ENCODE measurements at regions not wholly inside any gene's neighbourhood (a gene's known extent, or its start where the extent isn't known, plus 50 kb on each side); places are given as distances from the start of the nearest gene placed in this dataset.

- no peaks in the 10 kb centered on the region for H3K4me1 ChIP-seq (ENCODE audit: low read depth, poor library complexity, severe bottlenecking)
- no peak for TF ChIP-seq CTCF (conservative IDR thresholded peaks at IDR 0.05; ENCODE audit: low read depth, low read length)
- H2AFZ ChIP-seq (ENCODE audit: low read depth) = no peak overlapping the region
- H3K27me3 ChIP-seq (ENCODE audit: insufficient read depth, low read depth) = no peaks in the 10 kb centered on the region
- no peak overlapping the region for H3K27ac ChIP-seq
- no peak overlapping the region for H3K4me3 ChIP-seq (IDR thresholded peaks at IDR 0.05; ENCODE audit: insufficient read depth, low read depth, low read length)
- no peaks in the 10 kb centered on the region for H3K36me3 ChIP-seq (ENCODE audit: insufficient read depth)
- no peaks in the 10 kb centered on the region for H3K79me2 ChIP-seq (ENCODE audit: insufficient read depth, low read depth)
- no peak overlapping the region for H3K4me2 ChIP-seq
- H4K20me1 ChIP-seq (ENCODE audit: insufficient read depth) = no peaks in the 10 kb centered on the region
- H3K9ac ChIP-seq = no peak overlapping the region
Observed at GRCh38 chr7:131621652-131622051, 65.2 kb upstream of the PODXL start.

- no peaks in the 10 kb centered on the region for H3K79me2 ChIP-seq (ENCODE audit: insufficient read depth, low read depth)
- no peaks in the 10 kb centered on the region for H4K20me1 ChIP-seq (ENCODE audit: insufficient read depth)
- H3K27me3 ChIP-seq (ENCODE audit: insufficient read depth, low read depth) = no peaks in the 10 kb centered on the region
- no peak overlapping the region for H3K27ac ChIP-seq
- TF ChIP-seq CTCF (conservative IDR thresholded peaks at IDR 0.05; ENCODE audit: low read depth, low read length) = no peak
- no peaks in the 10 kb centered on the region for H3K4me1 ChIP-seq (ENCODE audit: low read depth, poor library complexity, severe bottlenecking)
- H3K9ac ChIP-seq = no peak overlapping the region
- H3K36me3 ChIP-seq (ENCODE audit: insufficient read depth) = no peaks in the 10 kb centered on the region
- H3K4me2 ChIP-seq = no peak overlapping the region
- no peak overlapping the region for H2AFZ ChIP-seq (ENCODE audit: low read depth)
- no peak overlapping the region for H3K4me3 ChIP-seq (IDR thresholded peaks at IDR 0.05; ENCODE audit: insufficient read depth, low read depth, low read length)
Observed at GRCh38 chr7:131620673-131621609, 64.5 kb upstream of the PODXL start.

- Histone ChIP-seq H3K4me1 (ENCODE audit: low read depth, poor library complexity, severe bottlenecking) (no peaks in the 10 kb centered on the region), H2AFZ (ENCODE audit: low read depth) (no peak overlapping the region), H3K36me3 (ENCODE audit: insufficient read depth) (no peaks in the 10 kb centered on the region), H4K20me1 (ENCODE audit: insufficient read depth) (no peaks in the 10 kb centered on the region), H3K4me2 (no peak overlapping the region), H3K79me2 (ENCODE audit: insufficient read depth, low read depth) (no peaks in the 10 kb centered on the region), H3K27ac (no peak overlapping the region), H3K27me3 (ENCODE audit: insufficient read depth, low read depth) (no peaks in the 10 kb centered on the region), H3K9ac (no peak overlapping the region), H3K4me3 (IDR thresholded peaks at IDR 0.05; ENCODE audit: insufficient read depth, low read depth, low read length) (no peak overlapping the region)
- no peak for TF ChIP-seq CTCF (conservative IDR thresholded peaks at IDR 0.05; ENCODE audit: low read depth, low read length)
Observed at GRCh38 chr7:131619336-131620305, 63.2 kb upstream of the PODXL start.

- Histone ChIP-seq H3K79me2 (ENCODE audit: insufficient read depth, low read depth) (no peaks in the 10 kb centered on the region), H3K4me3 (IDR thresholded peaks at IDR 0.05; ENCODE audit: insufficient read depth, low read depth, low read length) (no peak overlapping the region), H3K9ac (no peak overlapping the region), H3K27ac (no peak overlapping the region), H3K4me2 (no peak overlapping the region), H2AFZ (ENCODE audit: low read depth) (no peak overlapping the region), H3K36me3 (ENCODE audit: insufficient read depth) (no peaks in the 10 kb centered on the region), H3K27me3 (ENCODE audit: insufficient read depth, low read depth) (no peaks in the 10 kb centered on the region), H4K20me1 (ENCODE audit: insufficient read depth) (no peaks in the 10 kb centered on the region), H3K4me1 (ENCODE audit: low read depth, poor library complexity, severe bottlenecking) (no peaks in the 10 kb centered on the region)
- TF ChIP-seq CTCF (conservative IDR thresholded peaks at IDR 0.05; ENCODE audit: low read depth, low read length) = no peak
Observed at GRCh38 chr7:131618391-131618790, 62.0 kb upstream of the PODXL start.
